AG10803 (cell line): ENCODE measurements at regions not wholly inside any gene's neighbourhood (a gene's known extent, or its start where the extent isn't known, plus 50 kb on each side); places are given as distances from the start of the nearest gene placed in this dataset.

ENCODE experiments used
- DNase-seq: peaks from one replicate; pipeline ENCODE4 v3.0.0; 2010; ENCODE audit warnings: low read depth
- H3K4me3 ChIP-seq: 2 replicates; pipeline ENCODE4 v1.5.1; 2011; ENCODE audit warnings: mild to moderate bottlenecking, low read length, control low read depth
- CTCF ChIP-seq: conservative IDR thresholded peaks from 2 replicates; pipeline ENCODE4 v1.5.1; 2011; ENCODE audit warnings: mild to moderate bottlenecking, low read length, control low read depth, inconsistent platforms

GRCh38 chr2:181404472-181404871 is 52.7 kb upstream of the ITGA4 start:
- no peak for DNase-seq
- H3K4me3 ChIP-seq: no peak overlapping the region
- TF ChIP-seq CTCF: no peak

GRCh38 chr2:181407171-181407570 is 50.0 kb upstream of the ITGA4 start:
- no peak for DNase-seq
- no peak overlapping the region for H3K4me3 ChIP-seq
- TF ChIP-seq CTCF: no peak
